Loucy (cell line): ENCODE measurements at regions not wholly inside any gene's neighbourhood (a gene's known extent, or its start where the extent isn't known, plus 50 kb on each side); places are given as distances from the start of the nearest gene placed in this dataset.

Source experiments
- H2AFZ ChIP-seq: fragments of 200-600 bp; sonication (generic); 2 replicates; pipeline ENCODE4 v1.6.0; 2016; ENCODE audit warnings: antibody characterized with exemption, mild to moderate bottlenecking, low read length, moderate library complexity
- H3F3A ChIP-seq: fragments of 200-600 bp; 2 replicates; pipeline ENCODE4 v1.6.0; 2016; ENCODE audit warnings: antibody characterized with exemption, low read depth, mild to moderate bottlenecking
- H3K27me3 ChIP-seq: fragments of 200-600 bp; sonication (generic); 2 replicates; pipeline ENCODE4 v1.6.1; 2014; ENCODE audit warnings: low read length, mild to moderate bottlenecking; ENCODE audit not compliant: insufficient read depth, poor library complexity, severe bottlenecking
- H3K36me3 ChIP-seq: fragments of 200-600 bp; sonication (generic); 2 replicates; pipeline ENCODE4 v1.6.1; 2016; ENCODE audit warnings: low read length; ENCODE audit not compliant: insufficient read depth
- H3K4me1 ChIP-seq: fragments of 200-600 bp; sonication (generic); 2 replicates; pipeline ENCODE4 v1.5.1; 2014; ENCODE audit warnings: low read length, mild to moderate bottlenecking; ENCODE audit not compliant: insufficient read depth, poor library complexity, severe bottlenecking
- H3K4me2 ChIP-seq: fragments of 200-600 bp; sonication (generic); 2 replicates; pipeline ENCODE4 v1.6.0; 2014; ENCODE audit warnings: antibody characterized with exemption, low read length, low read depth, mild to moderate bottlenecking; ENCODE audit not compliant: poor library complexity, severe bottlenecking
- H3K4me3 ChIP-seq: fragments of 200-600 bp; sonication (generic); 2 replicates; pipeline ENCODE4 v1.5.1; 2014; ENCODE audit warnings: low read length, mild to moderate bottlenecking, mixed read lengths; ENCODE audit not compliant: poor library complexity, severe bottlenecking
- H3K79me2 ChIP-seq: fragments of 200-600 bp; sonication (generic); 2 replicates; pipeline ENCODE4 v1.6.1; 2014; ENCODE audit warnings: low read length; ENCODE audit not compliant: insufficient read depth
- H3K9ac ChIP-seq: fragments of 200-600 bp; sonication (generic); 2 replicates; pipeline ENCODE4 v1.6.0; 2014; ENCODE audit warnings: mild to moderate bottlenecking, low read depth, low read length, moderate library complexity; ENCODE audit not compliant: poor library complexity, severe bottlenecking
- H3K9me2 ChIP-seq: fragments of 200-600 bp; sonication (generic); replicated peaks from 2 replicates; pipeline ENCODE4 v1.6.1; 2016; ENCODE audit warnings: low read depth, low read length, mixed read lengths
- H3K9me3 ChIP-seq: fragments of 200-600 bp; sonication (generic); 2 replicates; pipeline ENCODE4 v1.6.1; 2014; ENCODE audit warnings: mild to moderate bottlenecking, antibody characterized with exemption, low read length, low read depth; ENCODE audit not compliant: insufficient read depth
- H4K20me1 ChIP-seq: fragments of 200-600 bp; sonication (generic); 2 replicates; pipeline ENCODE4 v1.6.0; 2014; ENCODE audit warnings: antibody characterized with exemption, low read length, mild to moderate bottlenecking; ENCODE audit not compliant: insufficient read depth, poor library complexity, severe bottlenecking
- EZH2phosphoT487 ChIP-seq: fragments of 200-600 bp; IDR thresholded peaks from 2 replicates; pipeline ENCODE4 v1.6.1; 2018; ENCODE audit warnings: antibody characterized with exemption, mild to moderate bottlenecking, moderate library complexity, borderline replicate concordance
- TF ChIP-seq, protein P1 (sequence below): fragments of 200-600 bp; sonication (generic); conservative IDR thresholded peaks from 2 replicates; pipeline ENCODE4 v1.5.1; 2014; ENCODE audit warnings: mild to moderate bottlenecking, antibody characterized with exemption, low read length

DNA sequence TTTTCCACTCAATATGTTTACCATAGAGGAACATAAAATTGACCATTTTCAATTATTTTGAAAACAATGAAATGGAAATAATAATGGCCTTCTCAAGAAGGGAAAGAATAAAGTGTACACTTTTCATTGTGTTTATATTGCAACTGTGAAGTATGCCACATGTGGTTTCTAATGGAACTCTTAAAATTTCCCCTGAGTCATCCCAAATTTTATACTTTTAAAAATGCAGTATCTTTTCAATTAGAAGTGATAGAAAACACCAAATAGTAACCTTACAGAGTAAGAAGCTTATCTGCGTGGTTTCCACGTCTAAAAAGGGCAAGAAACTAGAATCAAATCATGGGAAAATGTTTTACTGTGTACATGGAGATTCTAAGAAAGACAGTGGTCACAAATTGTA, 70.0 kb downstream of the SCG2 start:
- Histone ChIP-seq H3K4me1 (no peaks in the 10 kb centered on the region), H2AFZ (no peak overlapping the region), H3K9me3 (no peaks in the 10 kb centered on the region), H3F3A (no peaks in the 10 kb centered on the region), H3K27me3 (no peaks in the 10 kb centered on the region), H3K79me2 (no peaks in the 10 kb centered on the region), H3K36me3 (no peaks in the 10 kb centered on the region), H3K4me2 (no peak overlapping the region), H3K4me3 (no peak overlapping the region), H4K20me1 (no peaks in the 10 kb centered on the region), H3K9me2 (no peaks in the 10 kb centered on the region), H3K9ac (no peak overlapping the region)
- TF ChIP-seq, protein P1, sequence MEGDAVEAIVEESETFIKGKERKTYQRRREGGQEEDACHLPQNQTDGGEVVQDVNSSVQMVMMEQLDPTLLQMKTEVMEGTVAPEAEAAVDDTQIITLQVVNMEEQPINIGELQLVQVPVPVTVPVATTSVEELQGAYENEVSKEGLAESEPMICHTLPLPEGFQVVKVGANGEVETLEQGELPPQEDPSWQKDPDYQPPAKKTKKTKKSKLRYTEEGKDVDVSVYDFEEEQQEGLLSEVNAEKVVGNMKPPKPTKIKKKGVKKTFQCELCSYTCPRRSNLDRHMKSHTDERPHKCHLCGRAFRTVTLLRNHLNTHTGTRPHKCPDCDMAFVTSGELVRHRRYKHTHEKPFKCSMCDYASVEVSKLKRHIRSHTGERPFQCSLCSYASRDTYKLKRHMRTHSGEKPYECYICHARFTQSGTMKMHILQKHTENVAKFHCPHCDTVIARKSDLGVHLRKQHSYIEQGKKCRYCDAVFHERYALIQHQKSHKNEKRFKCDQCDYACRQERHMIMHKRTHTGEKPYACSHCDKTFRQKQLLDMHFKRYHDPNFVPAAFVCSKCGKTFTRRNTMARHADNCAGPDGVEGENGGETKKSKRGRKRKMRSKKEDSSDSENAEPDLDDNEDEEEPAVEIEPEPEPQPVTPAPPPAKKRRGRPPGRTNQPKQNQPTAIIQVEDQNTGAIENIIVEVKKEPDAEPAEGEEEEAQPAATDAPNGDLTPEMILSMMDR = no peak
- no peak for TF ChIP-seq EZH2phosphoT487

DNA sequence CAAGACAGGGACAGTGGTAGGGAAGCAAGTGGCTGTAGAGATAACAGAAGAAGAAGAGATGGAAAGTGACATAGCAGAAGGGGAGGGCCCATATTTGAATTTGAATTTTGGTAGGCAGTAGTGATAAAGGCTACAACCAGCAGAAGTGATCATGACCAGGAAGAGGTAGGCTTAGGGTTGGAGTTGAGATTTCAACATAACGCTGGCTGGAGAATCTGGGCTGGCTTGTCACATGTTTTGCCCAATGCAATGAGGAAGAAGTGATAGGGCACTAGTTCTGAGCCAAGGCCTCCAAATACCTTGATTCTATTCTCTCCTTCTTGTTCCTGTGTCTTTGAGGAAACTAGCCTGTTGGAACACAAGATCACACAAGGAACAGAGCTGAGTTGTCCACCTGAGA, 69.4 kb downstream of the SCG2 start:
- no peaks in the 10 kb centered on the region for H3F3A ChIP-seq
- no peaks in the 10 kb centered on the region for H3K36me3 ChIP-seq
- H3K79me2 ChIP-seq = no peaks in the 10 kb centered on the region
- H3K4me3 ChIP-seq = no peak overlapping the region
- TF ChIP-seq, protein P1 = no peak
- no peak for TF ChIP-seq EZH2phosphoT487
- no peaks in the 10 kb centered on the region for H3K9me2 ChIP-seq
- H3K4me2 ChIP-seq = no peak overlapping the region
- no peak overlapping the region for H2AFZ ChIP-seq
- peaks cover 1% of the 10 kb centered on the region for H3K4me1 ChIP-seq
- no peak overlapping the region for H3K9ac ChIP-seq
- H3K9me3 ChIP-seq = no peaks in the 10 kb centered on the region
- H4K20me1 ChIP-seq = no peaks in the 10 kb centered on the region
- no peaks in the 10 kb centered on the region for H3K27me3 ChIP-seq

DNA sequence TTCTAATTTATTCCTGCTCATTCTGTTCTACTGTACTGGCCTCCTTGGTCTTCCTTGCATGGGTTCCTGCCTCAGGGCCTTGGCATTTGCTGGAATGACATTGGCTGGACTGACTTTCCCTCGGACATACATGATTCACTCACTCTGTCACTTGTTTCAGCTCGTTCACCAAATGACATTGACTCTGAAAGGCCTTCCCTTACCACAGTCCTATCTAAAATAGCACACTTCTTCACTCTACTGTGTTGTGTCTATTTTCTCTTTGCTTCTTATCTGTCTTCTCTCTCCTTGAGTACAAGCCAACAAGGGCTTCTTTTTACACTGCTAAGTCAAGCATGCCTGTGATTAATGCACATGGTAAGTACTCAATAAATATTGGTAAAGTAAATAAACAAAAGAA, 65.6 kb downstream of the SCG2 start:
- no peaks in the 10 kb centered on the region for H4K20me1 ChIP-seq
- no peak for TF ChIP-seq EZH2phosphoT487
- TF ChIP-seq, protein P1 = no peak

More for the DNA sequence above, 65.6 kb downstream of the SCG2 start:
- H2AFZ ChIP-seq = no peak overlapping the region
- no peak overlapping the region for H3K4me3 ChIP-seq
- no peaks in the 10 kb centered on the region for H3K36me3 ChIP-seq
- no peak overlapping the region for H3K4me2 ChIP-seq
- peaks cover 5% of the 10 kb centered on the region; the same call in 1 of the 2 replicates for H3K9me3 ChIP-seq
- H3K9ac ChIP-seq = no peak overlapping the region
- H3K27me3 ChIP-seq = no peaks in the 10 kb centered on the region
- peaks cover 15% of the 10 kb centered on the region for H3K4me1 ChIP-seq
- no peaks in the 10 kb centered on the region for H3F3A ChIP-seq
- no peaks in the 10 kb centered on the region for H3K9me2 ChIP-seq
- no peaks in the 10 kb centered on the region for H3K79me2 ChIP-seq
